HCT116 (cell line): ENCODE measurements at regions not wholly inside any gene's neighbourhood (a gene's known extent, or its start where the extent isn't known, plus 50 kb on each side); places are given as distances from the start of the nearest gene placed in this dataset.

Source experiments
- ATAC-seq: fragments of 200-7000 bp; cut with Tn5 transposase; 2 replicates; pipeline ENCODE4 v1.9.1; 2020; ENCODE audit warnings: mild to moderate bottlenecking, moderate library complexity
- BruUV-seq: library from RNA; stranded (reverse); fragments of 400-500 nt; replicated peaks from 2 replicates; lab custom pipeline; 2021; lab: Mats Ljungman, UMichigan
- CTCF ChIA-PET: fragments of 300-600 bp; sonication (Branson Sonifier 250); formaldehyde crosslinking; loops from one replicate; lab custom pipeline; 2021; ENCODE audit warnings: antibody characterized with exemption; lab: Charles Lee
- POLR2A ChIA-PET: fragments of 300-600, 350-600 bp; sonication (Branson Sonifier 250); formaldehyde crosslinking; loops from one replicate; lab custom pipeline; 2021; ENCODE audit warnings: antibody characterized with exemption; lab: Charles Lee
- RAD21 ChIA-PET, 2 experiments: fragments of 300-600 bp; sonication (Branson Sonifier 250); formaldehyde crosslinking; loops; one replicate each; lab custom pipeline; 2023; ENCODE audit warnings: low total read pairs in 2 of 2; ENCODE audit not compliant: uncharacterized antibody in 2 of 2, unreplicated experiment in 2 of 2, low non-redundant PET in 1 of 2; lab: Charles Lee
- DNase-seq: peaks from one replicate; pipeline ENCODE4 v3.0.0-alpha.2; 2010; ENCODE audit warnings: low read depth, low spot score
- H2AFZ ChIP-seq: fragments of 200-600 bp; shearing (Covaris generic), sonication (generic); 2 replicates; pipeline ENCODE4 v1.6.1; 2017; ENCODE audit warnings: low read depth, mixed run types, mixed read lengths, antibody characterized with exemption, low read length; ENCODE audit not compliant: poor library complexity, severe bottlenecking
- H3K27ac ChIP-seq: 2 replicates; pipeline ENCODE4 v1.5.1; 2012; ENCODE audit warnings: low read depth, low read length
- H3K27me3 ChIP-seq: fragments of 200-600 bp; sonication (generic); 2 replicates; pipeline ENCODE4 v1.6.1; 2016; ENCODE audit warnings: mixed run types, low read length, mixed read lengths; ENCODE audit not compliant: insufficient read depth
- H3K36me3 ChIP-seq, 2 experiments: fragments of 200-500 bp in 1 of 2; fragments of 200-600 bp in 1 of 2; sonication (Bioruptor generic) in 1 of 2; sonication (generic) in 1 of 2; 2 replicates each; pipeline versions ENCODE4 v1.5.1 to v1.6.1; 2014 to 2016; ENCODE audit warnings: low read length in 2 of 2, inconsistent platforms in 1 of 2, mixed read lengths in 1 of 2, mixed run types in 1 of 2; ENCODE audit not compliant: insufficient read depth in 2 of 2, control insufficient read depth in 1 of 2
- H3K4me1 ChIP-seq, 2 experiments: fragments of 200-600 bp in 1 of 2; sonication (generic) in 1 of 2; 2 replicates each; pipeline versions ENCODE4 v1.5.1 to v1.6.1; 2012 to 2017; ENCODE audit warnings: low read length in 2 of 2, inconsistent platforms in 1 of 2, mild to moderate bottlenecking in 1 of 2, mixed read lengths in 1 of 2, mixed run types in 1 of 2, moderate library complexity in 1 of 2; ENCODE audit not compliant: insufficient read depth in 2 of 2, control insufficient read depth in 1 of 2
- H3K4me2 ChIP-seq: fragments of 200-600 bp; sonication (generic); 2 replicates; pipeline ENCODE4 v1.6.1; 2017; ENCODE audit warnings: mixed run types, low read length, mixed read lengths
- H3K4me3 ChIP-seq, 2 experiments: fragments of 200-600 bp in 1 of 2; sonication (generic) in 1 of 2; replicated peaks in 1 of 2; 2 replicates each; pipeline ENCODE4 v1.5.1; 2011 to 2016; ENCODE audit warnings: low read length in 2 of 2, control low read depth in 1 of 2, low read depth in 1 of 2, mild to moderate bottlenecking in 1 of 2, mixed read lengths in 1 of 2, mixed run types in 1 of 2
- H3K79me2 ChIP-seq: fragments of 200-600 bp; sonication (generic); 2 replicates; pipeline ENCODE4 v1.6.1; 2017; ENCODE audit warnings: mild to moderate bottlenecking, mixed run types, low read length, moderate library complexity, mixed read lengths; ENCODE audit not compliant: insufficient read depth
- H3K9ac ChIP-seq: fragments of 200-600 bp; sonication (generic); 2 replicates; pipeline ENCODE4 v1.6.1; 2016; ENCODE audit warnings: low read length, mixed read lengths
- H3K9me2 ChIP-seq: fragments of 200-600 bp; sonication (generic), shearing (Covaris generic); 2 replicates; pipeline ENCODE4 v1.6.1; 2017; ENCODE audit warnings: mixed run types, mild to moderate bottlenecking, moderate library complexity; ENCODE audit not compliant: insufficient read depth
- H3K9me3 ChIP-seq, 2 experiments: fragments of 200-500 bp in 1 of 2; fragments of 200-600 bp in 1 of 2; sonication (Bioruptor generic) in 1 of 2; sonication (generic) in 1 of 2; 2 replicates each; pipeline ENCODE4 v1.6.1; 2014 to 2017; ENCODE audit warnings: low read length in 2 of 2, mixed read lengths in 2 of 2, inconsistent platforms in 1 of 2, low read depth in 1 of 2, mild to moderate bottlenecking in 1 of 2, mixed run types in 1 of 2, moderate library complexity in 1 of 2; ENCODE audit not compliant: control insufficient read depth in 1 of 2, insufficient read depth in 1 of 2
- H4K20me1 ChIP-seq: fragments of 200-600 bp; sonication (generic), shearing (Covaris generic); 2 replicates; pipeline ENCODE4 v1.6.1; 2017; ENCODE audit warnings: mixed run types, mild to moderate bottlenecking, moderate library complexity; ENCODE audit not compliant: insufficient read depth
- CBX3 ChIP-seq: IDR thresholded peaks from 2 replicates; pipeline ENCODE4 v1.6.1; 2012; ENCODE audit warnings: low read depth
- EGR1 ChIP-seq: IDR thresholded peaks from 2 replicates; pipeline ENCODE4 v1.6.1; 2012; ENCODE audit warnings: low read depth
- EZH2 ChIP-seq: fragments of 200-600 bp; sonication (generic); IDR thresholded peaks from 2 replicates; pipeline ENCODE4 v1.6.1; 2017; ENCODE audit warnings: antibody characterized with exemption, mixed run types
- EZH2phosphoT487 ChIP-seq: fragments of 200-600 bp; IDR thresholded peaks from 2 replicates; pipeline ENCODE4 v1.6.1; 2018; ENCODE audit warnings: antibody characterized with exemption, borderline replicate concordance
- JUND ChIP-seq: IDR thresholded peaks from 2 replicates; pipeline ENCODE4 v1.6.1; 2012
- POLR2A ChIP-seq: IDR thresholded peaks from 2 replicates; pipeline ENCODE4 v1.7.0; 2011; ENCODE audit warnings: borderline replicate concordance; ENCODE audit not compliant: insufficient read depth, insufficient read length; ENCODE audit errors: extremely low read depth
- RAD21 ChIP-seq: IDR thresholded peaks from 2 replicates; pipeline ENCODE4 v1.6.1; 2012; ENCODE audit warnings: low read depth, mild to moderate bottlenecking
- SIN3A ChIP-seq: IDR thresholded peaks from 2 replicates; pipeline ENCODE4 v1.6.1; 2012; ENCODE audit warnings: low read depth
- SRF ChIP-seq: IDR thresholded peaks from 2 replicates; pipeline ENCODE4 v1.6.1; 2012; ENCODE audit warnings: low read depth
- TCF7L2 ChIP-seq: IDR thresholded peaks from 2 replicates; pipeline ENCODE4 v1.7.0; 2011; ENCODE audit warnings: borderline replicate concordance, inconsistent platforms; ENCODE audit not compliant: insufficient read depth, insufficient read length; ENCODE audit errors: extremely low read depth
- intact Hi-C: fragments of 100-400 bp; cut with micrococcal nuclease; formaldehyde crosslinking; loops from 2 replicates; pipeline ENCODE4 v1.10.0; 2022
- TF ChIP-seq, protein P1 (sequence below): IDR thresholded peaks from 2 replicates; pipeline ENCODE4 v1.6.1; 2012; ENCODE audit warnings: low read depth
- TF ChIP-seq, protein P2 (sequence below), 3 experiments: fragments of 200-600 bp in 1 of 3; sonication (generic) in 1 of 3; IDR thresholded peaks in 2 of 3; conservative IDR thresholded peaks in 1 of 3; 2 replicates each; pipeline ENCODE4 v1.5.1; 2012 to 2017; ENCODE audit warnings: low read depth in 2 of 3, low read length in 2 of 3, antibody characterized with exemption in 1 of 3, borderline replicate concordance in 1 of 3, control low read depth in 1 of 3, mild to moderate bottlenecking in 1 of 3, mixed read lengths in 1 of 3, mixed run types in 1 of 3, moderate library complexity in 1 of 3; ENCODE audit not compliant: insufficient read depth in 1 of 3
- TF ChIP-seq, protein P3 (sequence below): IDR thresholded peaks from 2 replicates; pipeline ENCODE4 v1.6.1; 2012
- TF ChIP-seq, protein P4 (sequence below): IDR thresholded peaks from 2 replicates; pipeline ENCODE4 v1.6.1; 2011; ENCODE audit warnings: mild to moderate bottlenecking, low read length, moderate library complexity; ENCODE audit not compliant: insufficient replicate concordance; ENCODE audit errors: extremely low read depth

DNA sequence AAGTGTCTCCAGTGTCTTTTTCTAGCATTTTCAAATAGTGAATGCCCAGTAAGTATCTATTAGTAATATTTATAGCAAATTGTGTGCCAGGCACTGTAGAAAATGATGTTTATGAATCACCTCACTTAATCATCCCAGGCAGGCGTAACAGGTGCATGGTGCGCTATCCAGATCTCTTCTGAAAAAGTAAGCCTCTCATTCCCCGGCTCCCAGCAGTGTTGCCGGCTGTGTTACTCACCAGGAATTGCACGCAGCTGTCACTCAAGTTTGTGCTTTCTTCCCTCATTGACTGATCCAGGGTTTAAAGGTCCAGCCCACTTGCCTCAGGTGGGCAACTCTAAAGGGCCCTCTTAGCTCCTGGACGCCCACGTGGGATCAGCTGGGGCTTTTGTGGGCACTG lies 173.8 kb upstream of the RASSF8 start:
- intact Hi-C loops = no loop called here
- no TSS peak for BruUV-seq
- Histone ChIP-seq H3K9me3 (no peaks in the 10 kb centered on the region), H3K4me2 (no peak overlapping the region), H3K79me2 (no peaks in the 10 kb centered on the region), H3K9me2 (no peaks in the 10 kb centered on the region), H2AFZ (no peak overlapping the region), H3K27me3 (no peaks in the 10 kb centered on the region; the same call in 1 of the 2 replicates), H3K4me3 (no peak overlapping the region), H3K4me1 (no peaks in the 10 kb centered on the region), H3K9ac (no peak overlapping the region), H4K20me1 (no peaks in the 10 kb centered on the region), H3K36me3 (no peaks in the 10 kb centered on the region), H3K27ac (no peak overlapping the region)
- ChIA-PET POLR2A (no interaction called here), CTCF (no interaction called here), RAD21 (no interaction called here)
- ATAC-seq (no peak), DNase-seq (no peak)
- TF ChIP-seq EZH2phosphoT487 (no peak), SIN3A (no peak), JUND (no peak), POLR2A (no peak), EZH2 (no peak), EGR1 (no peak), CBX3 (no peak), TCF7L2 (no peak), RAD21 (no peak), SRF (no peak)
- TF ChIP-seq, protein P1, sequence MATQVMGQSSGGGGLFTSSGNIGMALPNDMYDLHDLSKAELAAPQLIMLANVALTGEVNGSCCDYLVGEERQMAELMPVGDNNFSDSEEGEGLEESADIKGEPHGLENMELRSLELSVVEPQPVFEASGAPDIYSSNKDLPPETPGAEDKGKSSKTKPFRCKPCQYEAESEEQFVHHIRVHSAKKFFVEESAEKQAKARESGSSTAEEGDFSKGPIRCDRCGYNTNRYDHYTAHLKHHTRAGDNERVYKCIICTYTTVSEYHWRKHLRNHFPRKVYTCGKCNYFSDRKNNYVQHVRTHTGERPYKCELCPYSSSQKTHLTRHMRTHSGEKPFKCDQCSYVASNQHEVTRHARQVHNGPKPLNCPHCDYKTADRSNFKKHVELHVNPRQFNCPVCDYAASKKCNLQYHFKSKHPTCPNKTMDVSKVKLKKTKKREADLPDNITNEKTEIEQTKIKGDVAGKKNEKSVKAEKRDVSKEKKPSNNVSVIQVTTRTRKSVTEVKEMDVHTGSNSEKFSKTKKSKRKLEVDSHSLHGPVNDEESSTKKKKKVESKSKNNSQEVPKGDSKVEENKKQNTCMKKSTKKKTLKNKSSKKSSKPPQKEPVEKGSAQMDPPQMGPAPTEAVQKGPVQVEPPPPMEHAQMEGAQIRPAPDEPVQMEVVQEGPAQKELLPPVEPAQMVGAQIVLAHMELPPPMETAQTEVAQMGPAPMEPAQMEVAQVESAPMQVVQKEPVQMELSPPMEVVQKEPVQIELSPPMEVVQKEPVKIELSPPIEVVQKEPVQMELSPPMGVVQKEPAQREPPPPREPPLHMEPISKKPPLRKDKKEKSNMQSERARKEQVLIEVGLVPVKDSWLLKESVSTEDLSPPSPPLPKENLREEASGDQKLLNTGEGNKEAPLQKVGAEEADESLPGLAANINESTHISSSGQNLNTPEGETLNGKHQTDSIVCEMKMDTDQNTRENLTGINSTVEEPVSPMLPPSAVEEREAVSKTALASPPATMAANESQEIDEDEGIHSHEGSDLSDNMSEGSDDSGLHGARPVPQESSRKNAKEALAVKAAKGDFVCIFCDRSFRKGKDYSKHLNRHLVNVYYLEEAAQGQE = no peak
- TF ChIP-seq, protein P2, sequence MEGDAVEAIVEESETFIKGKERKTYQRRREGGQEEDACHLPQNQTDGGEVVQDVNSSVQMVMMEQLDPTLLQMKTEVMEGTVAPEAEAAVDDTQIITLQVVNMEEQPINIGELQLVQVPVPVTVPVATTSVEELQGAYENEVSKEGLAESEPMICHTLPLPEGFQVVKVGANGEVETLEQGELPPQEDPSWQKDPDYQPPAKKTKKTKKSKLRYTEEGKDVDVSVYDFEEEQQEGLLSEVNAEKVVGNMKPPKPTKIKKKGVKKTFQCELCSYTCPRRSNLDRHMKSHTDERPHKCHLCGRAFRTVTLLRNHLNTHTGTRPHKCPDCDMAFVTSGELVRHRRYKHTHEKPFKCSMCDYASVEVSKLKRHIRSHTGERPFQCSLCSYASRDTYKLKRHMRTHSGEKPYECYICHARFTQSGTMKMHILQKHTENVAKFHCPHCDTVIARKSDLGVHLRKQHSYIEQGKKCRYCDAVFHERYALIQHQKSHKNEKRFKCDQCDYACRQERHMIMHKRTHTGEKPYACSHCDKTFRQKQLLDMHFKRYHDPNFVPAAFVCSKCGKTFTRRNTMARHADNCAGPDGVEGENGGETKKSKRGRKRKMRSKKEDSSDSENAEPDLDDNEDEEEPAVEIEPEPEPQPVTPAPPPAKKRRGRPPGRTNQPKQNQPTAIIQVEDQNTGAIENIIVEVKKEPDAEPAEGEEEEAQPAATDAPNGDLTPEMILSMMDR (IDR thresholded peaks at IDR 0.05 in 2 of 3, conservative IDR thresholded peaks at IDR 0.05 in 1 of 3; ENCODE audit: borderline replicate concordance in 1 of 3, insufficient read depth in 1 of 3, low read depth in 2 of 3, low read length in 2 of 3) = no peak
- TF ChIP-seq, protein P3, sequence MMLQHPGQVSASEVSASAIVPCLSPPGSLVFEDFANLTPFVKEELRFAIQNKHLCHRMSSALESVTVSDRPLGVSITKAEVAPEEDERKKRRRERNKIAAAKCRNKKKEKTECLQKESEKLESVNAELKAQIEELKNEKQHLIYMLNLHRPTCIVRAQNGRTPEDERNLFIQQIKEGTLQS = no peak
- TF ChIP-seq, protein P4, sequence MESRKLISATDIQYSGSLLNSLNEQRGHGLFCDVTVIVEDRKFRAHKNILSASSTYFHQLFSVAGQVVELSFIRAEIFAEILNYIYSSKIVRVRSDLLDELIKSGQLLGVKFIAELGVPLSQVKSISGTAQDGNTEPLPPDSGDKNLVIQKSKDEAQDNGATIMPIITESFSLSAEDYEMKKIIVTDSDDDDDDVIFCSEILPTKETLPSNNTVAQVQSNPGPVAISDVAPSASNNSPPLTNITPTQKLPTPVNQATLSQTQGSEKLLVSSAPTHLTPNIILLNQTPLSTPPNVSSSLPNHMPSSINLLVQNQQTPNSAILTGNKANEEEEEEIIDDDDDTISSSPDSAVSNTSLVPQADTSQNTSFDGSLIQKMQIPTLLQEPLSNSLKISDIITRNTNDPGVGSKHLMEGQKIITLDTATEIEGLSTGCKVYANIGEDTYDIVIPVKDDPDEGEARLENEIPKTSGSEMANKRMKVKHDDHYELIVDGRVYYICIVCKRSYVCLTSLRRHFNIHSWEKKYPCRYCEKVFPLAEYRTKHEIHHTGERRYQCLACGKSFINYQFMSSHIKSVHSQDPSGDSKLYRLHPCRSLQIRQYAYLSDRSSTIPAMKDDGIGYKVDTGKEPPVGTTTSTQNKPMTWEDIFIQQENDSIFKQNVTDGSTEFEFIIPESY = no peak
